HG03354 (cell line): ENCODE measurements at regions not wholly inside any gene's neighbourhood (a gene's known extent, or its start where the extent isn't known, plus 50 kb on each side); places are given as distances from the start of the nearest gene placed in this dataset.

Experiments used
- ATAC-seq: cut with Tn5 transposase; IDR thresholded peaks from one replicate; pipeline ENCODE4 v1.9.1; 2021; ENCODE audit warnings: mild to moderate bottlenecking; ENCODE audit not compliant: unreplicated experiment, poor library complexity, severe bottlenecking

DNA sequence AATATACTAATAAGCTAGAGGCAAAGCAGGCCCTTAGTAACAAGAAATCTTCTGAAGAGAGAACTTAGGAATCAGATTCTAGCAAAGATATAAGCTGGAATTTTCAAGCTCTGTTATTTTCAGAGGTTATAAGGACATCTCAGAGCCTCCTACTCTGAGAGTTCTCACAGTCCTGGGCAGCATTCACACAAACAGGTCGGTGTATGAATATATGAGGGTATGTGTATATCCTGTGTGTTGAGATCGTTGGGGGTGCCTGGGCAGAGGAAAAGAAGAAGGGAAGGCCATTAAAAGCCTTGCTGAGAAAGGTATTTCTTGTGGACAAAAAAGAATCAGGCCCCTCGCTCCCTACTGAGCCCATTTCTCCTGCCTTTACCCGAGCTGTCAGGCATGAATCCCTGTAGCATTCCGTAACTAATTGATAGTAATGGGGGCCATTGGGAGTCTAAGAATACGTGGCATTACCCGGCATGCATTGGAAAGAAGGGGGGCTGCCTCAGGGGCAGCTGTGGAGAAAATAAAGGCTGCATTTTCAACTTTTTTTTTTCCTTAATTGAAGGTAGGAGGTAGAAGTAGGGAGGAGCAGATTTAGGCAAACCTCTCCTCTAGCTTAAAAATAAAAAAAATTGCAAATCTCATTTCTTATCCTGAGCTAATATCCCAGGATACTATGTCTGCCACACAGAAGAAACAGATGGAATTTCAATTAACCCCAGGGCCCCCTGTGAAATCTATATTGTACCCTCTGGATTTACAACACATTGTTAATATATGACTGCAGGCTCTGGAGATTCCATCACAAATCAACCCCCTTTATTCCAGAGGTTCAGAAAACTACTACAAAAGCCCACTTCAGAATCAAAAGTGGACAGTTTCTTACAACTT lies 103.8 kb downstream of the GTPBP8 start:
- no peak for ATAC-seq

GRCh38 chr3:113096188-113096892 lies 105.6 kb downstream of the GTPBP8 start:
- no peak for ATAC-seq

DNA sequence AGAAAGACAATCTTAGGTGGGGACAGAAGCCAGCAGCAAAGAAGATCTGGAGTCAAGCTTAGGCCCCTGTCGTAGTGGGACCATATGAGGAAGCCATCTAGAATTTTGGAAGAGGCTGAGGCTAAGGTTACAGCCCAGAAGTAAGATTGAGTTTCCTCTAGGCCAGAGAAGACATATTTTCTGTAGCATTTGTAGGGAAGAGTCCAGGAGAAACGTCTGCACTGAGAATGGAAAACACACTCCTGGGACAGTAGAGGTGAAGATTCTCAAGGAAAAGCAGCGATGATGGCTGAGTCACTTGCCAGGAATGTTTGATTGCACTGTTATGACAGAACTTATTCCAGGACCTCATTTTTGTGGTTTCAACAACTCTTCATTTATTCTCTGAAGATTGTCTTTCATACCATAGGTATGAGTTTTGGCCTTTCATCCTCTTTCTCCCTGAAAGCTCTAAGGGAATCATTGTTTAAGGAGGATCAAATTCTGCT lies 107.2 kb downstream of the GTPBP8 start:
- no peak for ATAC-seq

DNA sequence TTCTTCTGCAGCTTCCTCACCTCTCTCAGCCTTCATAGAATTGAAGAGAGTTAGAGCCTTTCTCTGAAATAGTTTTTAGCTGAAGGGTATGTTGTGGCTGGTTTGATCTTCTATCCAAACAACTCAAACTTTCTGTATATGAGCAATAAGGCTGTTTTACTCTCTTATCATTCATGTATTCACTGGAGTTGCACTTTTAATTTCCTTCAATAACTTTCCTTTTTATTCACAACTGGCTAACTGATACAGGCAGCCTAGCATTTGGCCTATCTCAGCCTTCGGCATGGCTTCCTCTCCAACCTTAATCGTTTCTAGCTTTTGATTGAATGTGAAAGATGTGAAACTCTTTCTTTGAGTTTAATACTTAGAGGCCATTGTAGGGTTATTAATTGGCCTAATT lies 109.3 kb downstream of the GTPBP8 start:
- no peak for ATAC-seq

DNA sequence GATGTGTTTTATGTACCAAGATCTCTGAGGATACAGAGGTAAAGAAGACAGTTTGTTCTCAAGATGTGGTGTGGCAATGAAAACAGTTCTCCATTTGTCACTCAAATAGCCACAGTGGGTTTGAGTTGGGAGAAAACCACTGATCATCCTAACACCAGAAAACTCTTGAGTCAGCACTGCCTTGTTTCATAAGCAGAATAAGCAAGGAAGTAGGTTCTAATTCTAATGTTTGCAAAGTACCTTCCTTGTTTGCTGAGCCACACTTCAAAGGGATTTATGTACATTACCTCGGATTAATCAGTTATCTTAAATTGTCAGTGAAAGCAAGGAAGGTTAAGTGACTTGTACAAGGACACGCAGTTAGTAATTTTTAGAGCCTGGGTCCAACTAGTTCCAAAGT lies 107.8 kb upstream of the BOC start:
- ATAC-seq: no peak

DNA sequence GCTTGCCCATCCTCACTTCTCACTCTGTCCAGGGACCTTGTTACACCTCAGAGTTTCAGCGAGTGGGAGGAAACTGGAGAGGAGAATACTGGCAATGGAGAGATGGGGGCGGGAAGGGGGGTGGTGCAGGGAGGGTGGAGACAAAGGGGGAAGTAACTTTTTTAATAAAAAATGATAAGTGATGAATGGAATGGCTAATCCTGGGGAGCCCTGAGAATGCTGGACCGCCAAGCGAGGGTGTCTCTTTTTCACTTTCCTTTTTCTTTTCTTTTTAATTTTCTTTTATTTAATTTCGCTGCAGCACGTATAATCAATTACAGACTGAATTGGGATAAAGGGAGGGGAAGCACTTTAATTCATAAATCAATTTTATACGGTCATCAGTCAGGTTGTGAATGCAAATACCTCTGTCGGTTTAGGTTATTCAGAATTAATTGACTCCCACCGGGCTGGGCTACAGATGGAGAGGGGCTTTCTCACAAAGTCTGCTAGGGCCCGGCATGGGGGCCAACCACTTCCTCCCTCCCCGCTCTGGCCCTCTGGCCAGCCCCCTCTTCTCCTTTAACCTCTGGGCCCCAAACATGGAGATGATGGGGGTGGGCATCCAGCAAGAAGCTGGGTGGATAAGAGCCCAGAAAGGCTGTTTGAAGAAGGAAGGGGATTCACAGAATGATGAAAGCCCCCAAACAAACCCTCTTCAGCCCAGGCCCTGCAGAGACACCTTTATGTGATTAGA lies 106.8 kb upstream of the BOC start:
- ATAC-seq: no peak

GRCh38 chr3:113105093-113105449 lies 106.3 kb upstream of the BOC start:
- no peak for ATAC-seq

GRCh38 chr3:113105966-113106660 lies 105.2 kb upstream of the BOC start:
- ATAC-seq: no peak

GRCh38 chr3:113110267-113110666 lies 101.1 kb upstream of the BOC start:
- ATAC-seq: no peak

DNA sequence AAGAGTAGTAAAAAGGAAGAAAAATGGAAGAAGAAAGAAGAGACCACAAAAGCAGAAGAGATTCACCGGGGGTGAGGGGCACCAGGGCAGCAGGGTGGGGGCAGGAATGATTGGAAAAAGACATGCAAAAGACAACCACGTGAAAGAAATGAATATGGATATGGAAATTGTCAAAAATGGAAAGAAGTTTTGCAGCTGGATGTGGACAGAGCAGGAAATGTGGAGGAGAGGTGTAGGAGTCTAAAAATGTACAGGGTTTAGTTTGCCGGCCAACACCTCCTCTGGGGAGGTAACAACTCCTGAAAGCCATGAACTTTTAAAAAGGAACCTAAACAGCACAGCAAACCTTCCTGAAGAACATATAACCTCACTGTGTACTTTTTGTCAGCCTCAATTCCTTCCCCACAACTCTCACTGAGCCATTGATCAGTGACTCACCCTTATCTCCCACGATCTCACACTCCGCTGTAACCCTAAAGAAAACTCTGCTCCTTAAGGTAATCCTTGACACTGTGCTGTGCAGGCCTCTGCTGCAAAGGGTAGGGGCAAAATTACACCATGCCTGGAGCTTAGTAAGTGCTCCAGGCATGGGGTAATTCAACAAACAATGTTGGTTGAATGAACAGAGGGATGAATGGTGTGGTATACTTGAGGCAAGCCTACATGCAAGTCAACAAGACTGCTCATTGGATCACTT lies 100.2 kb upstream of the BOC start:
- ATAC-seq: no peak

- no peak for ATAC-seq
Measured at GRCh38 chr3:113113361-113113760, 98.0 kb upstream of the BOC start.

GRCh38 chr3:113117511-113118234 lies 93.7 kb upstream of the BOC start:
- no peak for ATAC-seq

DNA sequence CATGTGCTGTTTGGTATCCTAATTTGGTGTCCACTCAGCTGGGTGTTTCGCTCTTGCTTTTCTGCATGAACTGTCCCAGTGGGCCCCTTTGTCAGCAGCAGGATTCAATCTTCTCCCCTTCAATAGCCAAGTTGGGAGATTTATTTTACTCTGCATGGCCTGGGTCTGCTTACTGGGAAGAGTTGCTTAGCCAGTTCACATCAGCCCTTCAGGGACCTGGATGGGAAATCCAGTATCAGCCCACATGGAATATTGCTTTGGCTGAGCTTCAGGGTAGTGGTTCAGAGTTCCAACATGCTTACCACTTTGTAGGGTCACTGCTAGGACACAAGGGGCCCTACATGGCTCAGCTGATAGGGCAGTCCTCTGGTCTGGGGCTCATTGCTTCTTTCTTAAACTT lies 93.0 kb upstream of the BOC start:
- no peak for ATAC-seq

- ATAC-seq: no peak
Measured at GRCh38 chr3:113124256-113124830, 87.0 kb upstream of the BOC start.

- ATAC-seq: no peak
Measured at GRCh38 chr3:113125951-113126350, 85.4 kb upstream of the BOC start.

DNA sequence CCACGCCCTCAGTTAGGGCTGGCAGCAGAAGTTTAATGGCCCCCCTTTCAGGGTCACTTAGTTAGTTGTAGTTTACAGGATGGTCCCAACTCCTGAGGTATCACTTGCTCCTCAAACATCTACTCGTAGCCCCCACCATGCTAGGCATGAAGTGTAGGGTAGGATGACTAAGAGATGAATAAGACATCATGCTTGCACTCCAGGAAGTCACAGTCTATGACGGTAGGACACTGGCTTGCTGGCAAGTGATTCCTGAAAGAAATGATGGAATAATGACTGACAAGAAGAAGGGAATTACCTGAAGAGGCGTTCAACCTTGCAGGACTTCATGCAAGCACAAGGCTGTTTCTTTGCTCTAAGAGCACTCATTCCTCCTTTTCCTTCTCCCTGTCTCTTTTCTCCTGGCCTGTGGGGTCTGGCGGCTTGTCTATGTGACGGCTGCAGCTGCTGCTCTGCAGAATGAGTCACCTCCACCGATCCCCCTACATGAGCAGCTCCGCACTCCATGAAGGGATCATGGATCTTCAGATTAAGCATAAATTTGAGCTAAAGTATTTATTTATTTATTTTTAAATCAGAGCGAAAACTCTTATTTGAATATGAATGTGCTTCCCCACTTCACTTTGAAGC lies 82.9 kb upstream of the BOC start:
- no peak for ATAC-seq

DNA sequence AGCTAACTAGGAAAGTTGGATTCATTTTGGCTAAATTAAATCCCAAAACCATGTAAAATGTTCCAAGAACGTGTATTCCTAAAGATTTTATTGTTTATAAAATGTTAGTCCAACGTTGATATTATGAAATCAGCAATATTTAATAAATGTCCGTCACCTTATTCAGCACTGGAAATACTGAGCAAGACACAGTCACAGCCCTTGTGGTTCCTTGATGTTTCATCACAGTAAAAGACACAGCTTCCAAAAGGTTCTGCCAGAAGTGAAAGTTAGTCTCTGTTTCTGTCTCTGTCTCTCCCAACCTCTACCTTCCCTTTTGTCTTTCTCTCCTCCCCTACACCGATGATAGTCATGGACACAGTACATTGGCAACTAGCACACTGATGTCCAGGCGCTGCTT lies 82.2 kb upstream of the BOC start:
- no peak for ATAC-seq

GRCh38 chr3:113132571-113132996 lies 78.8 kb upstream of the BOC start:
- no peak for ATAC-seq
